K562 (cell line): ENCODE measurements at regions not wholly inside any gene's neighbourhood (a gene's known extent, or its start where the extent isn't known, plus 50 kb on each side); places are given as distances from the start of the nearest gene placed in this dataset.

Experiments
- ATAC-seq: fragments of 200-7000 bp; cut with Tn5 transposase; 3 replicates; pipeline ENCODE4 v1.9.1; 2020; ENCODE audit warnings: moderate library complexity
- BruUV-seq: library from RNA; stranded (reverse); fragments of 400-500 nt; replicated peaks from 2 replicates; lab custom pipeline; 2021; lab: Mats Ljungman, UMichigan
- CTCF ChIA-PET: fragments of 300-600 bp; formaldehyde crosslinking; extraction: SDS; loops from one replicate; lab custom pipeline; 2021; ENCODE audit warnings: low intra/inter-chr PET ratio; lab: Yijun Ruan, JAX
- POLR2A ChIA-PET: fragments of 300-600, 350-650 bp; sonication (Branson Sonifier 250); formaldehyde crosslinking; extraction: SDS; loops from one replicate; lab custom pipeline; 2021; ENCODE audit warnings: antibody characterized with exemption, inconsistent platforms; lab: Yijun Ruan, JAX
- DNase-seq, 4 experiments: peaks; one replicate each; pipeline versions ENCODE4 v3.0.0 to v3.0.0-alpha.2; 2011 to 2018; ENCODE audit warnings: low spot score in 3 of 4, mixed read lengths in 3 of 4; ENCODE audit errors: extremely low read depth in 1 of 4
- FAIRE-seq: peaks from 2 replicates; lab custom pipeline; 2011; peaks lifted over from hg19 to GRCh38; lab: Jason Lieb, UNC
- H2AFZ ChIP-seq: 2 replicates; pipeline ENCODE4 v1.6.0; 2011; ENCODE audit warnings: low read depth, low read length, control low read depth, inconsistent platforms
- H3K27ac ChIP-seq: fragments of 200-600 bp; 3 replicates; pipeline ENCODE4 v1.8.0; 2011; ENCODE audit warnings: low read depth, mild to moderate bottlenecking, control low read depth, inconsistent platforms, low read length, moderate library complexity, mixed read lengths; ENCODE audit errors: extremely low read depth
- H3K27me3 ChIP-seq, 2 experiments: fragments of 300-600 bp in 1 of 2; 2 replicates in 1 of 2; 3 replicates in 1 of 2; pipeline versions ENCODE4 v1.6.0 to v1.8.0; 2011; ENCODE audit warnings: inconsistent platforms in 2 of 2, low read length in 2 of 2, mild to moderate bottlenecking in 1 of 2, mixed read lengths in 1 of 2, moderate library complexity in 1 of 2; ENCODE audit not compliant: control insufficient read depth in 2 of 2, insufficient read depth in 2 of 2
- H3K36me3 ChIP-seq: fragments of 300-600 bp; 3 replicates; pipeline ENCODE4 v1.8.0; 2011; ENCODE audit warnings: mild to moderate bottlenecking, low read length, inconsistent platforms; ENCODE audit not compliant: control insufficient read depth, insufficient read depth
- H3K4me1 ChIP-seq, 2 experiments: fragments of 200-600 bp in 1 of 2; replicated peaks in 1 of 2; 2 replicates in 1 of 2; 3 replicates in 1 of 2; pipeline versions ENCODE4 v1.5.1 to v1.8.0; 2011; ENCODE audit warnings: inconsistent platforms in 2 of 2, low read length in 2 of 2, mild to moderate bottlenecking in 1 of 2, mixed read lengths in 1 of 2, moderate library complexity in 1 of 2; ENCODE audit not compliant: control insufficient read depth in 2 of 2, insufficient read depth in 2 of 2
- H3K4me2 ChIP-seq: 2 replicates; pipeline ENCODE4 v1.6.1; 2011; ENCODE audit warnings: low read length, control low read depth, inconsistent platforms, mixed read lengths; ENCODE audit not compliant: insufficient read depth
- H3K4me3 ChIP-seq: fragments of 200-600 bp; sonication (generic), shearing (Covaris generic); 2 replicates; pipeline ENCODE4 v1.5.1; 2016; ENCODE audit warnings: control low read depth, inconsistent platforms
- H3K79me2 ChIP-seq: fragments of 200-600 bp; 3 replicates; pipeline ENCODE4 v1.8.0; 2011; ENCODE audit warnings: low read length, inconsistent platforms; ENCODE audit not compliant: control insufficient read depth, insufficient read depth
- H3K9ac ChIP-seq, 2 experiments: 2 replicates each; pipeline versions ENCODE4 v1.6.0 to v1.6.1; 2011; ENCODE audit warnings: low read depth in 2 of 2, low read length in 2 of 2, control low read depth in 1 of 2, inconsistent platforms in 1 of 2, mild to moderate bottlenecking in 1 of 2, mixed read lengths in 1 of 2; ENCODE audit not compliant: insufficient read depth in 1 of 2
- H3K9me1 ChIP-seq: one replicate; pipeline ENCODE4 v1.6.0; 2011; ENCODE audit warnings: inconsistent platforms, mild to moderate bottlenecking, low read length, moderate library complexity; ENCODE audit not compliant: control insufficient read depth, insufficient read depth
- H3K9me3 ChIP-seq: replicated peaks from 2 replicates; pipeline ENCODE4 v1.5.1; 2011; ENCODE audit warnings: low read depth, low read length, inconsistent platforms; ENCODE audit not compliant: control insufficient read depth, insufficient read depth
- H4K20me1 ChIP-seq: replicated peaks from 2 replicates; pipeline ENCODE4 v1.6.1; 2011; ENCODE audit warnings: low read length, inconsistent platforms, mixed read lengths; ENCODE audit not compliant: control insufficient read depth, insufficient read depth
- CBX8 ChIP-seq: fragments of 200-600 bp; sonication (generic); IDR thresholded peaks from 2 replicates; pipeline ENCODE4 v1.6.1; 2012; ENCODE audit warnings: borderline replicate concordance, mixed run types, low read depth, mild to moderate bottlenecking, moderate library complexity, mixed read lengths, low read length, control low read depth, inconsistent platforms; ENCODE audit not compliant: poor library complexity, severe bottlenecking; ENCODE audit errors: extremely low read depth
- CTBP1 ChIP-seq: fragments of 450-650 bp; IDR thresholded peaks from 2 replicates; pipeline ENCODE4 v1.6.1; 2016; ENCODE audit warnings: borderline replicate concordance
- KDM1A ChIP-seq, 2 experiments: fragments of 450-650 bp; IDR thresholded peaks; 2 replicates each; pipeline ENCODE4 v1.6.1; 2016; ENCODE audit warnings: mild to moderate bottlenecking in 2 of 2
- KLF10 ChIP-seq: fragments of 250-450 bp; sonication (Bioruptor Pico); IDR thresholded peaks from 2 replicates; pipeline ENCODE4 v1.6.1; 2021; ENCODE audit warnings: matching md5 sums
- MCM2 ChIP-seq: fragments of 450-650 bp; IDR thresholded peaks from 2 replicates; pipeline ENCODE4 v1.6.1; 2017; ENCODE audit warnings: low read depth, mild to moderate bottlenecking
- MECOM ChIP-seq: fragments of 250-450 bp; sonication (Bioruptor Pico); IDR thresholded peaks from 2 replicates; pipeline ENCODE4 v1.8.0; 2022; ENCODE audit warnings: inconsistent platforms
- PURB ChIP-seq: sonication (generic); formaldehyde crosslinking; IDR thresholded peaks from 2 replicates; pipeline ENCODE4 v1.9.0; 2021; ENCODE audit warnings: low read depth, mild to moderate bottlenecking, missing genetic modification reagents
- PYGO2 ChIP-seq: fragments of 450-650 bp; IDR thresholded peaks from 2 replicates; pipeline ENCODE4 v1.6.1; 2016; ENCODE audit warnings: mild to moderate bottlenecking, missing genetic modification characterization, moderate library complexity, missing compliant biosample characterization
- RBM14 ChIP-seq: fragments of 200-400 bp; formaldehyde crosslinking; IDR thresholded peaks from 2 replicates; pipeline ENCODE4 v1.6.1; 2018; ENCODE audit warnings: low read depth, mild to moderate bottlenecking, low read length, moderate library complexity, borderline replicate concordance; ENCODE audit not compliant: insufficient read depth
- RBM25 ChIP-seq: fragments of 200-400 bp; formaldehyde crosslinking; IDR thresholded peaks from 2 replicates; pipeline ENCODE4 v1.6.1; 2018; ENCODE audit warnings: low read length, low read depth, moderate library complexity; ENCODE audit not compliant: severe bottlenecking
- RUNX1 ChIP-seq: sonication (generic); IDR thresholded peaks from 2 replicates; pipeline ENCODE4 v1.6.1; 2016; ENCODE audit warnings: antibody characterized with exemption, low read depth
- SAFB2 ChIP-seq: fragments of 200-400 bp; formaldehyde crosslinking; IDR thresholded peaks from 2 replicates; pipeline ENCODE4 v1.6.1; 2018; ENCODE audit warnings: borderline replicate concordance, low read length, low read depth, moderate library complexity; ENCODE audit not compliant: severe bottlenecking
- SIX5 ChIP-seq, 2 experiments: IDR thresholded peaks; 2 replicates each; pipeline ENCODE4 v1.6.1; 2011; ENCODE audit warnings: low read length in 2 of 2, borderline replicate concordance in 1 of 2, low read depth in 1 of 2, mild to moderate bottlenecking in 1 of 2, moderate library complexity in 1 of 2; ENCODE audit not compliant: insufficient read depth in 1 of 2
- SLC30A9 ChIP-seq: fragments of 250-450 bp; sonication (Bioruptor Pico); IDR thresholded peaks from 2 replicates; pipeline ENCODE4 v1.8.0; 2022; ENCODE audit warnings: mild to moderate bottlenecking, moderate library complexity
- SMAD3 ChIP-seq: fragments of 450-650 bp; formaldehyde crosslinking; conservative IDR thresholded peaks from 2 replicates; pipeline ENCODE4 v1.4.0; 2020; ENCODE audit warnings: mild to moderate bottlenecking
- TOE1 ChIP-seq, 2 experiments: fragments of 450-650 bp in 1 of 2; sonication (generic) in 1 of 2; formaldehyde crosslinking in 1 of 2; IDR thresholded peaks; 2 replicates each; pipeline versions ENCODE4 v1.7.1 to v1.8.0; 2016 to 2022; ENCODE audit warnings: borderline replicate concordance in 2 of 2, mild to moderate bottlenecking in 2 of 2, antibody characterized with exemption in 1 of 2, inconsistent platforms in 1 of 2, low read depth in 1 of 2, missing genetic modification reagents in 1 of 2, moderate library complexity in 1 of 2
- XRCC4 ChIP-seq: IDR thresholded peaks from one replicate; pipeline ENCODE4 v1.6.1; 2011; ENCODE audit not compliant: insufficient read depth, insufficient read length; ENCODE audit errors: extremely low read depth
- ZNF408 ChIP-seq: fragments of 250-450 bp; sonication (Bioruptor Pico); IDR thresholded peaks from 2 replicates; pipeline ENCODE4 v1.4.0; 2020; ENCODE audit warnings: low read depth, mild to moderate bottlenecking, moderate library complexity
- ZNF512 ChIP-seq: IDR thresholded peaks from 2 replicates; pipeline ENCODE4 v1.6.1; 2016; ENCODE audit warnings: missing genetic modification characterization, missing compliant biosample characterization
- WGBS: fragments of 100-300 bp; shearing (Covaris generic); methylation state at CpG from one replicate; pipeline ENCODE4 v1.1.6; 2016; ENCODE audit warnings: low coverage, mixed read lengths; ENCODE audit not compliant: insufficient coverage; ENCODE audit errors: missing lambda C conversion rate; 5-methylcytosine and 5-hydroxymethylcytosine counted together
- in situ Hi-C: fragments of 300-500 bp; cut with MboI; formaldehyde crosslinking; loops from 4 replicates; pipeline ENCODE4 v1.15.0; 2018; ENCODE audit warnings: inconsistent platforms, mixed read lengths
- intact Hi-C: fragments of 100-400 bp; cut with micrococcal nuclease; formaldehyde crosslinking; loops from 2 replicates; pipeline ENCODE4 v1.14.2; 2022
- TF ChIP-seq, protein P1 (sequence below): sonication (generic); formaldehyde crosslinking; IDR thresholded peaks from 2 replicates; pipeline ENCODE4 v1.9.0; 2022; ENCODE audit warnings: mild to moderate bottlenecking, missing genetic modification reagents
- TF ChIP-seq, protein P2 (sequence below): fragments of 450-650 bp; IDR thresholded peaks from 2 replicates; pipeline ENCODE4 v1.6.1; 2016; ENCODE audit warnings: low read depth, mild to moderate bottlenecking, moderate library complexity

GRCh38 chr16:80436510-80436909 is 104.3 kb upstream of the DYNLRB2 start (continued):
- TF ChIP-seq CBX8: no peak
- TF ChIP-seq, protein P1, sequence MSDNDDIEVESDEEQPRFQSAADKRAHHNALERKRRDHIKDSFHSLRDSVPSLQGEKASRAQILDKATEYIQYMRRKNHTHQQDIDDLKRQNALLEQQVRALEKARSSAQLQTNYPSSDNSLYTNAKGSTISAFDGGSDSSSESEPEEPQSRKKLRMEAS (CRISPR knock-in tag): no peak
- no peak for TF ChIP-seq SAFB2
- TF ChIP-seq ZNF408 (CRISPR knock-in tag): no peak
- no peak for TF ChIP-seq RBM14
- no peak for TF ChIP-seq XRCC4
- no peak for TF ChIP-seq ZNF512 (tag)
- TF ChIP-seq, all 486 proteins: peak for 0

DNA sequence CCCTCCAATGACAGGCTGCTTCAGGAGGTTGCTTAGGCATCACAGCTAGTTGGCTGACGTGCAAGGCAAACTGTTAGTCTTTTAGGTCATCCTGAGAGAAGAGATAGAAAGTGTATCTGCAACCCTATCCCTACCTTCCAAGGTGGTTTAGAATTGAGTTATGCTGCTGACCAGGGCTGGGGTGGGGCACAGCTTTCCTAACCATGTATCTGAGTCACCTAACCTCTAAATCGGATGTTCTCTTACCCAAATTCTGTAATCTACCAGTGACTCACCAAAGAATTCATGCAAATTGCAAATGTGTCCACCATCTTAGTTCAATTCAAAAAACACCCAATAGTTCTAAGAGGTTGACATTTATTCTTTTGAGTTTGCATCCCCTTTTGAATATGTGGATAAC is 107.2 kb upstream of the DYNLRB2 start:
- WGBS: 0% methylated on average over 2 of the region's 2 CpGs
- intact Hi-C loops: no loop called here
- Histone ChIP-seq H3K9ac (no peak overlapping the region), H3K27me3 (no peaks in the 10 kb centered on the region), H3K4me2 (no peak overlapping the region), H3K27ac (no peak overlapping the region), H4K20me1 (no peaks in the 10 kb centered on the region), H2AFZ (no peak overlapping the region), H3K9me1 (no peaks in the 10 kb centered on the region), H3K4me3 (no peak overlapping the region), H3K4me1 (no peaks in the 10 kb centered on the region), H3K36me3 (no peaks in the 10 kb centered on the region), H3K9me3 (no peaks in the 10 kb centered on the region), H3K79me2 (no peaks in the 10 kb centered on the region)
- CTCF ChIA-PET: no interaction called here
- no peak for ATAC-seq
- DNase-seq: no peak
- no TSS peak for BruUV-seq
- in situ Hi-C loops: no loop called here
- POLR2A ChIA-PET: no interaction called here
- FAIRE-seq: no peak
- no peak for TF ChIP-seq SLC30A9 (CRISPR knock-in tag)
- TF ChIP-seq, protein P2, sequence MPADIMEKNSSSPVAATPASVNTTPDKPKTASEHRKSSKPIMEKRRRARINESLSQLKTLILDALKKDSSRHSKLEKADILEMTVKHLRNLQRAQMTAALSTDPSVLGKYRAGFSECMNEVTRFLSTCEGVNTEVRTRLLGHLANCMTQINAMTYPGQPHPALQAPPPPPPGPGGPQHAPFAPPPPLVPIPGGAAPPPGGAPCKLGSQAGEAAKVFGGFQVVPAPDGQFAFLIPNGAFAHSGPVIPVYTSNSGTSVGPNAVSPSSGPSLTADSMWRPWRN: no peak
- no peak for TF ChIP-seq SMAD3 (CRISPR knock-in tag)
- no peak for TF ChIP-seq PURB (CRISPR knock-in tag)
- TF ChIP-seq TOE1 (IDR thresholded peaks at IDR 0.05; ENCODE audit: borderline replicate concordance): no peak
- TF ChIP-seq TOE1 (CRISPR knock-in tag; IDR thresholded peaks at IDR 0.05; ENCODE audit: borderline replicate concordance, low read depth): no peak
- TF ChIP-seq SIX5 (IDR thresholded peaks at IDR 0.05; ENCODE audit: borderline replicate concordance in 1 of 2, insufficient read depth in 1 of 2, low read depth in 1 of 2, low read length in 2 of 2): no peak
- TF ChIP-seq MECOM: no peak
- no peak for TF ChIP-seq PYGO2 (tag)
- no peak for TF ChIP-seq RUNX1
- TF ChIP-seq KDM1A (IDR thresholded peaks at IDR 0.05): no peak
- no peak for TF ChIP-seq CTBP1
- TF ChIP-seq KLF10 (CRISPR knock-in tag): no peak
- no peak for TF ChIP-seq RBM25
- TF ChIP-seq MCM2: no peak
